ENCODE measurements at regions not wholly inside any gene's neighbourhood (a gene's known extent, or its start where the extent isn't known, plus 50 kb on each side); places are given as distances from the start of the nearest gene placed in this dataset.
"Not testable (repeated sequence)": the region's sequence is repeated elsewhere in the genome, so short reads cannot be mapped to it uniquely, and the experiment has no call there.

DNA sequence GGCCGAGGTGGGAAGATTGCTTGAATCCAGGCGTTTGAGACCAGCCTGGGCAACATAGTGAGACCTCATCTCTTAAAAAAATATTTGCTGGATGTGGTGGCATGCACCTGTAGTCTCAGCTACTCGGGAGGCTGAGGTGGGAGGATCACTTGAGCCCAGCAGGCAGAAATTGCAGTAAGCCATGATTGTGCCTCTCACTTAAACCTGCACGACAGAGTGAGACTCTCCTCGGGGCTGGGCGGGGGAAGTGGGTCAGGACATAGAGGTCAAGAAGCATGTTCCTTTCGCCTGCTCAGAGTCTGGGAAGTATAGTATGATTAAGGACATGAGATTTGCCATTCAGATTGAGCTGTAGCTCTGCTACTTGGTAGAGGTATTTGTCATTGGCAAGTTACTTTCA is 52.3 kb downstream of the SEPTIN7 start:
- not testable (repeated sequence) for DNase-seq

DNA sequence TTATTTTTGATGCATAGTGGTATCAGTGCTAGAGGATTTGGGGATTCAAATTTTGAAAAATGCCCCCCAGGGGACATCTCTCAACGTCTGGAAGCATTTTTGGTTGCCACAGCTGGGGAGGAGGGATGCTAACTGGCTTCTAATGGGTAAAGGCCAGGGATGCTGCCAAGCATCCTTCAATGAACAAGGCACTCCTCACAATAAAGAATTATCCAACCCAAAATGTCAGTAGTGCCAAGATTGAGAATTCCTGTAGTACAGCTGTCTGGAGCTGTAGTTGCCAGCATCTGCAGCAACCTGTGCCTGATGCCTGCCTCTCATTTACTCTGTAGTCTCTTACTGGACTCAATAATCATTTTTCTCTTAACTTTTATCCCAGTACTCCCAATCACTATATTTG is 53.5 kb downstream of the SEPTIN7 start:
- no peak for DNase-seq

DNA sequence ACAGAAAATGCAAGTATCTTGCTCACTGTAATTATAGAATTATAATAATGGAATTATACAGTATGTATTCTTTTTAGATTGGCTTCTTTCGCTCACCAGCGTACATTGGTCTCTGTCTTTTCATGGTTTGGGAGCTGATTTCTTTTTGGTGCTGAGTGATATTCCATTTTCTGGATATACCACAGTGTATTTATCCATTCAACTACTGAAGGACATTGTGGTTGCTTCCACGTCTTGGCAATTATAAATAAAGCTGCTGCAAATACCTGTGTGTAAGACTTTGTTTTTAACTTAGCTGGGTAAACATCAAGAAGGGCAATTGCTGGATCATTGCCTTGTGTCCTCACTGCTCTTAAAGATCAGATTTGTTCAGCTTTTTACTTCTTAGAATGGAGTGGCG is 55.3 kb downstream of the SEPTIN7 start:
- no peak for DNase-seq

DNA sequence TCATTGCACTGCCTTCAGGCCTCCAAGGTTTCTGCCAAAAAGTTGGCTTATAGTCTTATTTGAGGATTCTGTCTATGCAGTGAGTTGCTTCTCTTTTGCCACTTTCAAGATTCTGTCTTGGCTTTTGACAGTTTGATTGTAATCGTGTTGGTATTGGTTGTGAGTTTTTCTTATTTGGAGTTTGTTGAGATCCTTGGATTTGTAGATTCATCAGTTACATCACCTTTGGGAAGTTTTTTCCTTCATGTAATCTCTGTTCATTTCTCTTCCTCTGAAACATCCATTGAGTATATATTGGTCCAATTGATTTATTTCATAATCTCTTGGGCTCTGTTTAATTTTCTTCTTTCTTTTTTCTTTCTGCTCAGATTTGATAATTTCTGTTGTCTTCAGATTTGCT is 59.8 kb downstream of the SEPTIN7 start:
- no peak for DNase-seq

DNA sequence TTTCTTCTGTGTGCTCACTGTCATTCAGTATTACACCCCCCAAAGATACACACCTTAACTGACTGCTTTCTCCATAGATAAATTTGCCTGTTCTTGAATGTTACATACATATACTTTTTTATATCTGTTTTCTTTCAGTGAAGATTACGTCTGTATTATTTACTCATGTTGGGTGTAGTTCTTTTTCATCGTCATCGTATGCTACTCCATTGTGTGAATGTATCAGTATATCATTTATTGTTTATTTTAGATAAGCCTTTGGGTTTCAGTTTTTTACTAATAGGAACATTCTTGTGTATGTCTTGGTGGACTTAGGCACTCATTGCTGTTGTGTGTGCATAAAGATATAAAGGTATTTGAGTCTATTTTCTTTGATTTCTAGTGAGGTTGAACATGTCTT is 64.4 kb downstream of the SEPTIN7 start:
- no peak for DNase-seq

- DNase-seq, result no peak
Measured at GRCh38 chr7:35866186-35866585, 65.3 kb downstream of the SEPTIN7 start.

DNA sequence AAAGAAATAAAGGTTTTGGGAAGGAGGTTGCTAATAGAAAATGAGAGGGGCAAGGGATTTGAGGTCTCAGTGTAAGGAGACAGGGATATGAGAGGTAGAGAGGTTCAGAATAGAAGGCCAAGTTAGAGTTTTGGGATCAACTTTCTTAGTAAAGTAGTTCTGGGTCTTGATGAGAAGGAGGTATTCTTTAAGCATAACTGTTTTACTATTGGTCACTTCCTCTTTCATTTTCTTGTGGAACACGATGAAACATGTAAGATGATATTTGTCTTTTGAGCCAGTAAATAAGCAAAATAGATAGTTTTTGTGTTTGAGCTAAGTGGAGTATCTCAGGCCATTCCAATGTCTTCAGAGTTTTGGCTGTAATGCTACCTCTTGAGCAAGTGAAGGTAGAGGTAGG is 68.3 kb downstream of the SEPTIN7 start:
- not testable (repeated sequence) for DNase-seq

- no peak for DNase-seq
Measured at GRCh38 chr7:35869810-35870209, 69.0 kb downstream of the SEPTIN7 start.

GRCh38 chr7:35871856-35872255 is 71.0 kb downstream of the SEPTIN7 start:
- DNase-seq, result no peak

- DNase-seq, result no peak
Measured at GRCh38 chr7:35874886-35875285, 74.0 kb downstream of the SEPTIN7 start.

GRCh38 chr7:35875292-35875691 is 74.4 kb downstream of the SEPTIN7 start:
- DNase-seq, result no peak

- DNase-seq, result no peak
Measured at GRCh38 chr7:35878351-35878750, 77.5 kb downstream of the SEPTIN7 start.

GRCh38 chr7:35887430-35887829 is 86.6 kb downstream of the SEPTIN7 start:
- not testable (repeated sequence) for DNase-seq

DNA sequence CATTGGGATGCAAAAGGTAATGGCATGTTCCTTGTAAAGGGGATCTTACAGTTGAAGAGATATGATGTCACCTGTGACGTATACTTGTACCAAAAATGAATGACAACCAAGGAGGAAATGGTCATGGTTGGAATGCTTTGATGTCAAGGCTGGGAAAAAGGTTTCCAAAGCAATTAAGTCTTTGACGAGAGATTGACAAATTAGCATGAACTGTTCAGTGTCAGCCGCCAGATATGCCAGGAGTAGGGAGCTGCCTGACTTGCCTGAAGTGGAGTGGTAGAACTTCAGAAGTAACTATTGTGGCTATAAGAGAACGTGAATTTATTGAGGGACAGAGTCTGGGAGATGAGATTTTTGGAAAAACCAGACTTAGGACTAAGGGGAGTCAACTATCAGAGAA is 88.1 kb downstream of the SEPTIN7 start:
- no peak for DNase-seq

GRCh38 chr7:35889870-35890269 is 89.0 kb downstream of the SEPTIN7 start:
- DNase-seq, result no peak

GRCh38 chr7:35891004-35891830 is 90.4 kb downstream of the SEPTIN7 start:
- no peak for DNase-seq

DNA sequence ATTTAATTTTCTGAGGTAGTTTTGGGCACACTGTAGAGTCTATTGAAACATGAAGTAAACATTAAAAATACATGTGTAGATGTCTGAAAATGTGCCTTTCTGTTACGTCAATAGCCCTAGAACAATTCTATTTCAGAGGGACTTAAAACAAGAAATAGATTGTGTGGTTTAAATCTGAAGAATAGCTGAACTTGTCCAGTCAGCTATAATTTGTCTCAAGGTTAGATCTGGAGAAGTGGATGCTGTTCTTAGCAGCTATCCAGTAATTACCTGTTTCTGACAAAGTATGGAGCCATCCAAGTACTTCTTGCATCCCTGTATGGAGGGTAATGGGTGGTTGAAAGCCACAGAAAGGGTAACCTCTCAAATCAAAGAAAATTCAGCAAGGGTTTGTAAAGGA is 92.8 kb downstream of the SEPTIN7 start:
- no peak for DNase-seq

GRCh38 chr7:35894721-35895120 is 93.9 kb downstream of the SEPTIN7 start:
- no peak for DNase-seq

GRCh38 chr7:35900651-35901050 is 99.8 kb downstream of the SEPTIN7 start:
- no peak for DNase-seq

- DNase-seq, result no peak
Measured at GRCh38 chr7:35905555-35905954, 104.7 kb downstream of the SEPTIN7 start.

- peak; percentile 68 for DNase-seq
Measured at GRCh38 chr7:35906191-35906908, 105.5 kb downstream of the SEPTIN7 start.

- no peak for DNase-seq
Measured at GRCh38 chr7:35908331-35909216, 107.7 kb downstream of the SEPTIN7 start.

DNA sequence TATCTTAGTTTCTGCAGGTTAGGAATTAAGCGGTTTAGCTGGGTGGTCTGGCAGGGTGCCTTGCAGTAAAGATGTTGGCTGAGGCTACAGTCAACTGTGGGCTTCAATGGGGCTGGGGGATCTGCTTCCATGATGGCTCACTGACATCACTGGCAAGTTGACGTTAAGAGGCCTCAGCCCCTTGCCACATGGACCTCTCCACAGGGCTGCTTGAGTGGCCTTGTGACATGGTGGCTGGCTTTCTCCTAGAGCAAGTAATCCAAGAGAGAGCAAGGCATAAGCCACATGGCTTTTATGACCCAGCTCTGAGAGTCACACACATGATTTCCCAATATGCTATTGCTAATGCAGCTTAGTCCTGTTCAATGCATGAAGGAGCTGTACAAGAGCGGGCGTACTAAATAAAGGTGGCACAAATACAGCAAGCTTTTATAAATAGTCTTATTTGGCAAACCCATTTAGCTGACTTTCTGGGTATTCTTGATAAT is 109.1 kb downstream of the SEPTIN7 start:
- DNase-seq, result no peak
